ENCODE measurements at regions not wholly inside any gene's neighbourhood (a gene's known extent, or its start where the extent isn't known, plus 50 kb on each side); places are given as distances from the start of the nearest gene placed in this dataset.

- no peak overlapping the region for H3K27ac ChIP-seq (ENCODE audit: low read depth, low read length)
- no peak overlapping the region for H3K4me2 ChIP-seq (ENCODE audit: insufficient read depth, low read length)
- no peaks in the 10 kb centered on the region for H4K20me1 ChIP-seq (ENCODE audit: insufficient read depth, low read length)
- no peaks in the 10 kb centered on the region for H3K36me3 ChIP-seq (ENCODE audit: insufficient read depth, low read length)
- no peak overlapping the region for H2AFZ ChIP-seq (ENCODE audit: low read length)
- no peaks in the 10 kb centered on the region for H3K9me3 ChIP-seq (ENCODE audit: low read depth, low read length)
- DNase-seq (ENCODE audit: insufficient read length, low spot score, missing footprints) = no peak
- no peaks in the 10 kb centered on the region for H3K4me1 ChIP-seq (ENCODE audit: insufficient read depth, low read length)
- H3K79me2 ChIP-seq (ENCODE audit: insufficient read depth, low read length) = no peaks in the 10 kb centered on the region
- no peak for TF ChIP-seq CTCF (IDR thresholded peaks at IDR 0.05; ENCODE audit: extremely low read depth, low read depth, low read length)
- no peaks in the 10 kb centered on the region for H3K27me3 ChIP-seq (ENCODE audit: insufficient read depth, low read length)
- no peak overlapping the region for H3K4me3 ChIP-seq (ENCODE audit: insufficient read depth, low read length)
Measured at GRCh38 chr4:101458473-101458872, 111.1 kb upstream of the PPP3CA start.

GRCh38 chr4:101451086-101451485 is 103.8 kb upstream of the PPP3CA start:
- no peaks in the 10 kb centered on the region for H3K36me3 ChIP-seq (ENCODE audit: insufficient read depth, low read length)
- no peaks in the 10 kb centered on the region for H4K20me1 ChIP-seq (ENCODE audit: insufficient read depth, low read length)
- no peak overlapping the region for H2AFZ ChIP-seq (ENCODE audit: low read length)
- peak; percentile 6 for DNase-seq (ENCODE audit: insufficient read length, low spot score, missing footprints)
- no peaks in the 10 kb centered on the region for H3K79me2 ChIP-seq (ENCODE audit: insufficient read depth, low read length)
- no peak overlapping the region for H3K4me3 ChIP-seq (ENCODE audit: insufficient read depth, low read length)
- no peaks in the 10 kb centered on the region for H3K4me1 ChIP-seq (ENCODE audit: insufficient read depth, low read length)
- H3K9me3 ChIP-seq (ENCODE audit: low read depth, low read length) = no peaks in the 10 kb centered on the region
- no peak overlapping the region for H3K4me2 ChIP-seq (ENCODE audit: insufficient read depth, low read length)
- H3K27me3 ChIP-seq (ENCODE audit: insufficient read depth, low read length) = no peaks in the 10 kb centered on the region
- no peak for TF ChIP-seq CTCF (IDR thresholded peaks at IDR 0.05; ENCODE audit: extremely low read depth, low read depth, low read length)
- no peak overlapping the region for H3K27ac ChIP-seq (ENCODE audit: low read depth, low read length)

GRCh38 chr4:101441446-101441845 is 94.1 kb upstream of the PPP3CA start:
- no peaks in the 10 kb centered on the region for H3K79me2 ChIP-seq (ENCODE audit: insufficient read depth, low read length)
- no peak for DNase-seq (ENCODE audit: insufficient read length, low spot score, missing footprints)
- H3K27me3 ChIP-seq (ENCODE audit: insufficient read depth, low read length) = no peaks in the 10 kb centered on the region
- H2AFZ ChIP-seq (ENCODE audit: low read length) = no peak overlapping the region
- no peaks in the 10 kb centered on the region for H4K20me1 ChIP-seq (ENCODE audit: insufficient read depth, low read length)
- no peaks in the 10 kb centered on the region for H3K36me3 ChIP-seq (ENCODE audit: insufficient read depth, low read length)
- no peak overlapping the region for H3K4me2 ChIP-seq (ENCODE audit: insufficient read depth, low read length)
- no peak overlapping the region for H3K4me3 ChIP-seq (ENCODE audit: insufficient read depth, low read length)
- H3K9me3 ChIP-seq (ENCODE audit: low read depth, low read length) = no peaks in the 10 kb centered on the region
- TF ChIP-seq CTCF (IDR thresholded peaks at IDR 0.05; ENCODE audit: extremely low read depth, low read depth, low read length) = no peak
- H3K27ac ChIP-seq (ENCODE audit: low read depth, low read length) = no peak overlapping the region
- peaks cover 11% of the 10 kb centered on the region for H3K4me1 ChIP-seq (ENCODE audit: insufficient read depth, low read length)

GRCh38 chr4:101439926-101440325 is 92.6 kb upstream of the PPP3CA start:
- Histone ChIP-seq H3K4me2 (ENCODE audit: insufficient read depth, low read length) (peak overlapping the region; percentile 50), H4K20me1 (ENCODE audit: insufficient read depth, low read length) (no peaks in the 10 kb centered on the region), H2AFZ (ENCODE audit: low read length) (peak overlapping the region; percentile 12), H3K27me3 (ENCODE audit: insufficient read depth, low read length) (no peaks in the 10 kb centered on the region), H3K36me3 (ENCODE audit: insufficient read depth, low read length) (no peaks in the 10 kb centered on the region), H3K79me2 (ENCODE audit: insufficient read depth, low read length) (no peaks in the 10 kb centered on the region), H3K4me1 (ENCODE audit: insufficient read depth, low read length) (peaks cover 11% of the 10 kb centered on the region), H3K9me3 (ENCODE audit: low read depth, low read length) (no peaks in the 10 kb centered on the region), H3K27ac (ENCODE audit: low read depth, low read length) (no peak overlapping the region), H3K4me3 (ENCODE audit: insufficient read depth, low read length) (no peak overlapping the region)
- DNase-seq (ENCODE audit: insufficient read length, low spot score, missing footprints) = peak; percentile 60
- TF ChIP-seq CTCF (IDR thresholded peaks at IDR 0.05; ENCODE audit: extremely low read depth, low read depth, low read length) = no peak
